ENCODE measurements at regions not wholly inside any gene's neighbourhood (a gene's known extent, or its start where the extent isn't known, plus 50 kb on each side); places are given as distances from the start of the nearest gene placed in this dataset.

DNA sequence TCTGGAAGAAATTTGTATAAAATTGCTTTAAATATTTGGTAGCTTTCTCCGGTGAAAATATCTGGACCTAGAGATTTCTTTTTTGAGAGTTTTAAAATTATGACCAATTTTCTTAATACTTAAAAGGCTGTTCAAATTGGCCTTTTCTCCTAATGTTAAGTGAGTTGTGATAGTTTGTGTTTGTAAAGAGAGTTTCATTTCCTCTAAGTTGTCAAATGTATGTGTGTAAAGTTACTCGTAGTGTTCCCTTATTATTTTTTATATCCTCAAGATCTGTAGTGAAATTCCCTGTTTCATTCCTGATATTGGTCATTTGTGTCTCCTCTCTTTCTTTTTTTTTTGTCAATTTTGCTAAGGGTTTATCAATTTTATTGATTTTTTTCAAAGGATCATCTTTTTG is 92.6 kb upstream of the CTNNB1 start:
- ChIA-PET POLR2A (no interaction called here), CTCF (no interaction called here)
- no peaks in the 10 kb centered on the region for H3K36me3 Mint-ChIP-seq (ENCODE audit: low read depth)
- no peaks in the 10 kb centered on the region for H3K4me1 Mint-ChIP-seq
- peaks cover 11% of the 10 kb centered on the region for H3K27me3 Mint-ChIP-seq
- peaks cover 5% of the 10 kb centered on the region for H3K9me3 Mint-ChIP-seq
- no peak for DNase-seq
- no peak overlapping the region for H3K27ac Mint-ChIP-seq
- no peak overlapping the region for H3K4me3 Mint-ChIP-seq

DNA sequence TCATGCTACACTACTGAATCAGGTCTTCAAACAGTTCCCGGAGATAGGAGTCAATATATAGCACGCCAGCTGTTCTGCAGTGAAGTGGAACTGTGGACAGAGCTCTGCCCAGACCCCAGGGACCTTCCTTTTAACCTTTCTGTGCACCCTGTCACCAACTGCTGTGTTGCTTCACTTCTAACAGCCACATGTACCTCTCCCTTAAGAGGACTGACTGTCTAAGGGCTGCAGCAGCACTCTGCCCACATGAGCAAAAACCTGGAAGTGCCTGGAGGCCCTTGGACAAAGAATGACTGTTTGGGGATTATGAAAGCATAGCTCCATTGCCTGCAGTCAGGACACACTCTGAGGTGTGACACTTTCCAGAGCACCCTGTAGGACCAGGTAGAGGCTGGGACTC is 88.3 kb upstream of the CTNNB1 start:
- Mint-ChIP-seq H3K27me3 (peaks cover 11% of the 10 kb centered on the region), H3K9me3 (peaks cover 5% of the 10 kb centered on the region), H3K36me3 (ENCODE audit: low read depth) (no peaks in the 10 kb centered on the region), H3K27ac (no peak overlapping the region), H3K4me1 (peaks cover 2% of the 10 kb centered on the region), H3K4me3 (no peak overlapping the region)
- CTCF ChIA-PET = interaction anchor here (1.2 kb wide), 1 partner anchor 11 kb away, joined by 3 read pairs; no protein-coding TSS in a partner anchor
- POLR2A ChIA-PET = no interaction called here
- DNase-seq = no peak

DNA sequence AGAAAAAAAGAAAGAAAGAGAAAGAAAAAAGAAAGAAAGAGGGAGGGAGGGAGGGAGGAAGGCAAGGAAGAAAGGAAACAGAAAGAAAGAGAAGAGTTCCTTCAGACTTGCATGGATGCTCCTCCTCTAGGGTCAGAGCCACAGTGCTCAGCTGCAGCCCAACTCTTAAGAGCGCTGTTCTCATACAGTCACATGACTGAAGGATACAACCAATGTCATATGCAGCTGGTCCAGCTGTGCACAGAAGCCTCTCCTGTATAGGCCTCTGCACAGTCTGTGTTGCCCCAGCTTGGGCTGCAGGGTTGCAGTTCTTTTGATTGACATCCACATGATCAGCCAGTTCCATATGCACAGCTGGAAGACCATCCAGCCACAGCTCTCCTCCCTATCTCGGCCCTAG is 86.8 kb upstream of the CTNNB1 start:
- POLR2A ChIA-PET = no interaction called here
- no peak for DNase-seq
- Mint-ChIP-seq H3K27ac (no peak overlapping the region), H3K4me1 (peaks cover 15% of the 10 kb centered on the region), H3K9me3 (peaks cover 4% of the 10 kb centered on the region), H3K36me3 (ENCODE audit: low read depth) (no peaks in the 10 kb centered on the region), H3K4me3 (no peak overlapping the region), H3K27me3 (peaks cover 4% of the 10 kb centered on the region)
- CTCF ChIA-PET = interaction anchor here (0.6 to 0.9 kb wide), 3 partner anchors 35 to 778 kb away, joined by 3 to 4 read pairs (median 3); no protein-coding TSS in a partner anchor

DNA sequence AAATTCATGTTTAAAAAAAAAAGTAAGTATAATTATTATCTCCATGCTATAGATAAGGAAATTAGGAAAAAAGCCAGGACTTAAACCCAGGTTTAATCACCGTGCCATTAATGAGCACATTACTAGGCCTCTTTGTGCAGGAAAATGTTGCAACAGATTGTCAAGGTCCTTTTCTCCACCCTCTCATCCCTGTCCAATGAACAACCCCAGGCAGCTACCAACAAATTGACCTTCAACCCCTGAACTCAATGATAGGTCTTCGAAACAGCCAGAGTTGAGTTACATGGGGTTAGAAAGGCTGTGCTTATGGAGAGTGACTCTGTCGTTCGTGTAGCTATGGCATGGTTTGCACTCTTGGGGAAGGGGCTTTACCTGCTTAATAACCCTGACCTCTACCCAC is 84.2 kb upstream of the CTNNB1 start:
- ChIA-PET CTCF (interaction anchor here (1.2 kb wide), 1 partner anchor 534 kb away, joined by 3 read pairs; no protein-coding TSS in a partner anchor), POLR2A (no interaction called here)
- H3K4me1 Mint-ChIP-seq = peaks cover 31% of the 10 kb centered on the region
- H3K27me3 Mint-ChIP-seq = no peaks in the 10 kb centered on the region
- no peaks in the 10 kb centered on the region for H3K9me3 Mint-ChIP-seq
- H3K27ac Mint-ChIP-seq = no peak overlapping the region
- no peak for DNase-seq
- H3K36me3 Mint-ChIP-seq (ENCODE audit: low read depth) = no peaks in the 10 kb centered on the region
- no peak overlapping the region for H3K4me3 Mint-ChIP-seq

DNA sequence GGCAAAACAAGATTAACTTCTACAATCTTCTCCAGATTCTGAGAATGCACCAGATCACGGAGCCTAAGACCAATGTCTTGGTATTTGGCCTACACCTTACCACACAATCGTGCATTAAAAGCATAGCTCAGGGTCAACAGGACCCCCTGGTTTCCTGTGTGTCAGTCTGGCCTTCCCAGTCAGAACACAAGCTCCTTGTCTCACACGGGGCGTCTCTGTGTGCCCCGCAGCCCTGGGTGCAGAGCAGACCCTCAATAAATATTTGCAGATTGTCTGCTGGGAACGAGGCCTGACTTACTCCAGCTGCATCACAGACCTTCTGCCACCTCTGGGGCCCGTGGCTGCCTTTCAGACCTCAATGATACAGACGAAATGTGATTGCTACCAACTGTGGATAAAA is 82.5 kb upstream of the CTNNB1 start:
- Mint-ChIP-seq H3K9me3 (no peaks in the 10 kb centered on the region), H3K27ac (peak overlapping the region; percentile 87), H3K36me3 (ENCODE audit: low read depth) (no peaks in the 10 kb centered on the region), H3K4me1 (peaks cover 31% of the 10 kb centered on the region), H3K27me3 (no peaks in the 10 kb centered on the region), H3K4me3 (no peak overlapping the region)
- POLR2A ChIA-PET = no interaction called here
- DNase-seq = no peak
- CTCF ChIA-PET = no interaction called here

DNA sequence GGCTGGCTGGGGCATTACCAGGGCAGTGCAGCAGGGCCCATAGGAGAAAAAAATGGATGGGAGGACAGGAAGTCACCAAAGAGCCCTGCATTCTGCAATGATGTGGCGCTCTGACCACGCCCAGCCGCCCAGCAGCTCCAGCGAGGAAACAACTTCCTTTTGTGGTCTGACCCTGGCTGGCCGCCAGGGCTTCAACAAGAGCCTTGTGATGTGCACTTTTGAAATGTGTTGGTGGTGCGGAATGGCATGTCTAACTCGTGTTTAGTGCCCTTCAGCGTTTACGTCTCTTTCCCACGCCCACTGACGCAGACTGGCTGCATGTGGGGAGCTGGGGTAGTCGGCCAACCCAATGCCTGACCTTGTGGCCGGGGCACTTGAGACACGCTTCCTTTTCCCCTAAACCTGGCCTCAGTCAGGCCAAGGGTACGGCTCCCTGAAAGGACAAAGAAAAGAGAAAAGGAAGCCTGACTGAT is 81.9 kb upstream of the CTNNB1 start:
- peak; percentile 88 for DNase-seq
- no peaks in the 10 kb centered on the region for H3K36me3 Mint-ChIP-seq (ENCODE audit: low read depth)
- H3K27me3 Mint-ChIP-seq = no peaks in the 10 kb centered on the region
- H3K27ac Mint-ChIP-seq = peak overlapping the region; percentile 87
- H3K4me1 Mint-ChIP-seq = peaks cover 31% of the 10 kb centered on the region
- ChIA-PET POLR2A (no interaction called here), CTCF (interaction anchor here (0.8 to 1.0 kb wide), 2 partner anchors 9 to 18 kb away, joined by 3 to 5 read pairs; no protein-coding TSS in a partner anchor)
- peak overlapping the region; percentile 24 for H3K4me3 Mint-ChIP-seq
- H3K9me3 Mint-ChIP-seq = no peaks in the 10 kb centered on the region

DNA sequence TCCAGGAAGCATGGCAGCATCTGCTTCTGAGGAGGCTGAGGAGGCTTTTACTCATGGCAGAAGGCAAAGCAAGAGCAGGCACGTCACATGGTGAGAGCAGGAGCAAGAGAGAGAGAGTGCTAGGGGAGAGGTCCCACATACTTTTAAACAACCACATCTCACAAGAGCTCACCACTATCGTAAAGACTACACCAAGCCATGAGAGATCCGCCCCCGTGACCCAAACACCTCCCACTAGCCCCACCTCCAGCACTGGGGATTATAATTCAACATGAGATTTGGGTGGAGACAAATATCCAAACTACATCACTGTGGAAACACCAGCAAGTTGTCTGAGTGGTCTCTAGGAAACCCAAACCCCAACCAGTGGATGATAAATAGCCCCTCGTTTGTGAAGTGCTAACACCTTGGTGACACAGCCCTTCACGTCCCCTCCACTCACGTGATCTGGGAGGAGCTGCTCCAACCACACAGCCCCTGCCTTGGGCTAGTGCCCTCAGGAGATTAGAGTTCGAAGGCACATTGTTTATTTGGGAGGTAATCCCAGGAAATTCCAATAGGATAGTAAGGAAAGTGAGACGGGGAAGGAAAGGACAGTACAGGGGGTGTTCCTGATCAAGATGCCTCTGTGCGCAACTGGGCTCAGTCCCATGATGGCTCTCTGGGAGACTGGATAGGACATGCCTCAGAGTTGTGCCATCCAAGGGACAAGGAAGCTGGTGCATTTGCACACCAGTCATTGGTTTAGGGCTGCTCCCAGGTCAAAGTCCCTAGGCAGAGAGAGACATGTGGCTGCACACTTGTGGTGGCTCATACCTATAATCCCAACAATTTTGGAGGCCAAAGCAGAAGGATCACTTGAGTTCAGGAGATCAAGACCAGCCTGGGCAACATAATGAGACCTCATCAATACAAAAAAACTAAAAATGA is 80.6 kb upstream of the CTNNB1 start:
- ChIA-PET CTCF (interaction anchor here (0.6 kb wide), 1 partner anchor 52 kb away, joined by 3 read pairs; no protein-coding TSS in a partner anchor), POLR2A (no interaction called here)
- DNase-seq = no peak
- Mint-ChIP-seq H3K4me1 (peaks cover 31% of the 10 kb centered on the region), H3K36me3 (ENCODE audit: low read depth) (no peaks in the 10 kb centered on the region), H3K4me3 (no peak overlapping the region), H3K27ac (peak overlapping the region; percentile 87), H3K9me3 (peaks cover 2% of the 10 kb centered on the region), H3K27me3 (no peaks in the 10 kb centered on the region)

DNA sequence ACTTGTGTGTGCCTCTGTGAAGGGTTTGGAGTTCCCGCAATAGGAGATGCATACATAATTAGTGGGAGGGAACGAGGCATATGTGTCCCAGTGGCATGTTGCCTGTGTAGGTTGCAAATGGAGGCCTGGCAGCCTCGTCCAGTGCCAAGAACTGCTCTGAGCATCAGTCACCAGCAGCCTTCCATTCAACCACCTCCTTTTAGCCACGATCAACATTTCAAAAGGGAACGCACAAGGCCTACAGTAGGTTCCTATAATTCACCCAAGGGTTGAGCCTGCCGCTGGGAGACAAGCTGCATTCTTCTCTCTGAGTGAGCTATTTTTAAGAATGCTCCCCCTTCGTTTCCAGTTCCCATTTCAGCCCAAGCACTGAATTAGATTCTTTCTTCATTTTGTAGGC is 78.8 kb upstream of the CTNNB1 start:
- no peak overlapping the region for H3K4me3 Mint-ChIP-seq
- DNase-seq = no peak
- no peaks in the 10 kb centered on the region for H3K27me3 Mint-ChIP-seq
- no peak overlapping the region for H3K27ac Mint-ChIP-seq
- peaks cover 4% of the 10 kb centered on the region for H3K36me3 Mint-ChIP-seq (ENCODE audit: low read depth)
- POLR2A ChIA-PET = no interaction called here
- peaks cover 31% of the 10 kb centered on the region for H3K4me1 Mint-ChIP-seq
- CTCF ChIA-PET = no interaction called here
- peaks cover 6% of the 10 kb centered on the region for H3K9me3 Mint-ChIP-seq

DNA sequence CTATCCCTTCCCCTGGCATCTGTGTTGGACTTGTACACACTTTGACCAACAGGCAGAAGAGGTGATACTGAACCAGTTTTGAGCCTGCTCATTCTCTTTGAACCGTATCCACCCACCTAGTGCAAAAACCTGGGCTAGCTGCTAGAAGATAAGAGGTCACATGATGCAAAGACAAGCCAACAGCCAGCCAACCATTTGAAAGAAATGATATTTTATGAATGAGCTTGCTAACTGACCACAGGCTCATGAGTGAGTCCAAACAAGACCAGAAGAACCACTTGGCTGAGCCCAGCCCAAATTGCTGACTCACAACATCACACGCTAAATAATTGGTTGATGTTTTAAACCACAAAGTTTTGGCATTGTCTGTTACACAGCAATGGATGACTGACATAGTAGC is 74.0 kb upstream of the CTNNB1 start:
- Mint-ChIP-seq H3K9me3 (peaks cover 24% of the 10 kb centered on the region), H3K4me3 (no peak overlapping the region), H3K27me3 (no peaks in the 10 kb centered on the region), H3K4me1 (no peaks in the 10 kb centered on the region), H3K36me3 (ENCODE audit: low read depth) (peaks cover 4% of the 10 kb centered on the region), H3K27ac (no peak overlapping the region)
- POLR2A ChIA-PET = no interaction called here
- DNase-seq = no peak
- CTCF ChIA-PET = interaction anchor here (2.1 kb wide), 1 partner anchor 8 kb away, joined by 5 read pairs; no protein-coding TSS in a partner anchor

DNA sequence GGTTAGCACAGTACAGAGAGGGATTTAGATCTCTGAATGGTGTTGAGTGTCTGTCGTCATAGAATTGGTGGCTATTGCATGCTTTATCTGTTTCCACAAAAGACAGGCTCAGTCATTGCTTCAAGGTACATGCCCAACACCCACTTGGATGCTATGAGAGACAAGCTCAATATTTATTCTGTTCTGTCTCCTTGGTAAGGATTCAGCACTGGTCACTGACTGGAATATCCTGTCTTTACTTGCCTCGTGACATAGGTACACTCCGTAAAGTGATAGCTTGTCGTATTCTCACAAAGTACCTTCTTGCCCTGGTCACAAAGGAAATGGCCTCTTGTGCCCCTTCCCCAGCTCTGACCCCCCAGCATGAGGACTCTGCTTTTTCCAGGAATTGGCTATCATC is 72.8 kb upstream of the CTNNB1 start:
- Mint-ChIP-seq H3K27me3 (no peaks in the 10 kb centered on the region), H3K4me3 (no peak overlapping the region), H3K27ac (no peak overlapping the region), H3K4me1 (no peaks in the 10 kb centered on the region), H3K9me3 (peaks cover 28% of the 10 kb centered on the region), H3K36me3 (ENCODE audit: low read depth) (peaks cover 4% of the 10 kb centered on the region)
- CTCF ChIA-PET = interaction anchor here (0.9 to 2.1 kb wide), 3 partner anchors 9 to 27 kb away, joined by 3 to 5 read pairs (median 3); no protein-coding TSS in a partner anchor
- POLR2A ChIA-PET = interaction anchor here (1.2 kb wide), 1 partner anchor 22 kb away, joined by 4 read pairs; no protein-coding TSS in a partner anchor
- no peak for DNase-seq

DNA sequence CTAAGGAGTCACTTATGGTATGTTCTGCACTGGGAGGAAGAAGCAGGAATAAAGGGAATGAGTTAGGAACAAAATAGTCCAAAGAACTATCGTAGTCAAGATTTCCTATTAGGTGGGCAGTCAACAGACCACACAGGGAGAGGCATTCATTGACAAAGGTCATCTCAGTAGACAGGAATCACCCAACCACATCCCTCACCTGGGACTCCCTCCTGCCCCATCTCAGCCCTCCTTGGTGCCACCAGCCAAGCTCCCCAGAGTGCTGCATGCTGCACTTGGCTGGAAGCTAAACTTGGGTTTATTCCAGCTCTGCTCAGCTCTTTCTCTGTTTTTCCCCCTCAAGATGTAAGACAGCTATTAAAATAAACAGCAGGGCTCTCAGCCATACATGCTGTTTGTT is 72.3 kb upstream of the CTNNB1 start:
- ChIA-PET POLR2A (interaction anchor here (1.2 kb wide), 1 partner anchor 22 kb away, joined by 4 read pairs; no protein-coding TSS in a partner anchor), CTCF (interaction anchor here (0.9 to 2.1 kb wide), 3 partner anchors 9 to 27 kb away, joined by 3 to 5 read pairs (median 3); no protein-coding TSS in a partner anchor)
- no peak overlapping the region for H3K27ac Mint-ChIP-seq
- DNase-seq = no peak
- no peaks in the 10 kb centered on the region for H3K4me1 Mint-ChIP-seq
- peaks cover 4% of the 10 kb centered on the region for H3K36me3 Mint-ChIP-seq (ENCODE audit: low read depth)
- H3K4me3 Mint-ChIP-seq = no peak overlapping the region
- no peaks in the 10 kb centered on the region for H3K27me3 Mint-ChIP-seq
- peaks cover 28% of the 10 kb centered on the region for H3K9me3 Mint-ChIP-seq

DNA sequence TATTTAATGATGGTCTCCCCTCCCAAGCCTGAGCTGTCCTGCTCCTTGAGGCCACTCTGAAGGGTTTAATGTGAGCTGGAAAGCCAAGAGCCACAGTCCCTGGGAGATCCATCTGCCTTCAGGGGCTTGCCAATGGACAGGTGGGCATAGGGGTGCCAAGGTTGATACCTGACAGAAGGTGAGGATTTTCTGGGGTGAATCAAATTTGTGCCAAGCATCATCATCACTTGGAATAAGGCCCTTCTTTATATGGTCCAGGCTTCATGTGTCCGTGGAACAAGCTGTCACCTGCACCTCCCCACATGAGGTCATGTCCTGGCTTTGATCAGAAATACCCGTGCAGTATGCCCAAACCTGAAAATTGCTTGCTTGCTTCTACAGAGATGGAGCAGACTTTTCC is 71.9 kb upstream of the CTNNB1 start:
- peaks cover 4% of the 10 kb centered on the region for H3K36me3 Mint-ChIP-seq (ENCODE audit: low read depth)
- no peak overlapping the region for H3K4me3 Mint-ChIP-seq
- no peaks in the 10 kb centered on the region for H3K4me1 Mint-ChIP-seq
- H3K27me3 Mint-ChIP-seq = no peaks in the 10 kb centered on the region
- H3K9me3 Mint-ChIP-seq = peaks cover 28% of the 10 kb centered on the region
- CTCF ChIA-PET = interaction anchor here (1.0 to 2.1 kb wide), 2 partner anchors 10 to 526 kb away, joined by 3 to 5 read pairs; no protein-coding TSS in a partner anchor
- no peak for DNase-seq
- POLR2A ChIA-PET = interaction anchor here (1.2 kb wide), 1 partner anchor 21 kb away, joined by 4 read pairs; no protein-coding TSS in a partner anchor
- no peak overlapping the region for H3K27ac Mint-ChIP-seq

DNA sequence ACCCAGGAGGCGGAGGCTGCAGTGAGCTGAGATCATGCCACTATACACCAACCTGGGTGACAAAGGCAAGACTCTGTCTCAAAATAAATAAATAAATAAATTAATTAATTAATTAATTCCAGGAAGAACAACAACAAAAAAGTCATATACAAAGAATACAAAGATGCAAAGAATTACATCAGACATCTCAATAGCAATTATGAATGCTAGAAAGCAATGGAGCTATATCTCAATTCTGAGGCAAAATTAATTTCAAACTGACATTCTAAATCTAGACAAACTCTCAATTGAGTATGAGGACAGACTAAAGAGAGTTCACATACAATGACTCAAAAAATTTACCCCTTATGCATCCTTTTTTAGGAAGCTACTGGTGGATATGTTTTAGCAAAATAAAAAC is 69.6 kb upstream of the CTNNB1 start:
- Mint-ChIP-seq H3K36me3 (ENCODE audit: low read depth) (peaks cover 4% of the 10 kb centered on the region), H3K4me3 (no peak overlapping the region), H3K27me3 (no peaks in the 10 kb centered on the region), H3K9me3 (peaks cover 26% of the 10 kb centered on the region), H3K27ac (no peak overlapping the region), H3K4me1 (no peaks in the 10 kb centered on the region)
- DNase-seq = no peak
- POLR2A ChIA-PET = no interaction called here
- CTCF ChIA-PET = no interaction called here
